GM12878 (cell line): ENCODE measurements at regions not wholly inside any gene's neighbourhood (a gene's known extent, or its start where the extent isn't known, plus 50 kb on each side); places are given as distances from the start of the nearest gene placed in this dataset.

Source experiments
- ATAC-seq: fragments of 200-7000 bp; cut with Tn5 transposase; 3 replicates; pipeline ENCODE4 v1.9.1; 2020; ENCODE audit warnings: mild to moderate bottlenecking, moderate library complexity
- BruUV-seq: library from RNA; stranded (reverse); fragments of 400-500 nt; replicated peaks from 2 replicates; lab custom pipeline; 2021; lab: Mats Ljungman, UMichigan
- CTCF ChIA-PET: fragments of 300-600 bp; sonication (Branson Sonifier 250); formaldehyde crosslinking; extraction: SDS; loops from one replicate; lab custom pipeline; 2021; ENCODE audit warnings: inconsistent platforms; lab: Yijun Ruan, JAX
- POLR2A ChIA-PET: fragments of 350-600 bp; formaldehyde crosslinking; extraction: SDS; loops from one replicate; lab custom pipeline; 2021; ENCODE audit warnings: inconsistent platforms; lab: Charles Lee
- RAD21 ChIA-PET: fragments of 300-600 bp; sonication (Branson Sonifier 250); formaldehyde crosslinking; loops from one replicate; lab custom pipeline; 2023; ENCODE audit warnings: antibody characterized with exemption; ENCODE audit not compliant: unreplicated experiment; lab: Charles Lee
- SMC1A ChIA-PET: fragments of 300-600 bp; sonication (Branson Sonifier 250); formaldehyde crosslinking; loops from one replicate; lab custom pipeline; 2023; ENCODE audit not compliant: unreplicated experiment, uncharacterized antibody; lab: Charles Lee
- DNase-seq: peaks from one replicate; pipeline ENCODE4 v3.0.0-alpha.2; 2011; ENCODE audit warnings: low read depth, low spot score
- FAIRE-seq: peaks from 3 replicates; lab custom pipeline; 2011; peaks lifted over from hg19 to GRCh38; lab: Jason Lieb, UNC
- H2AFZ ChIP-seq: 2 replicates; pipeline ENCODE4 v1.6.0; 2011; ENCODE audit warnings: low read depth, low read length, control low read depth; ENCODE audit not compliant: control insufficient read depth
- H3K27ac ChIP-seq: 2 replicates; pipeline ENCODE4 v1.5.1; 2011; ENCODE audit warnings: control low read depth; ENCODE audit not compliant: control insufficient read depth, insufficient read depth
- H3K27me3 ChIP-seq, 2 experiments: replicated peaks in 1 of 2; 2 replicates each; pipeline versions ENCODE4 v1.6.0 to v1.6.1; 2011; ENCODE audit warnings: low read length in 1 of 2; ENCODE audit not compliant: control insufficient read depth in 2 of 2, insufficient read depth in 2 of 2
- H3K36me3 ChIP-seq, 2 experiments: 2 replicates each; pipeline ENCODE4 v1.5.1; 2011; ENCODE audit warnings: low read length in 1 of 2; ENCODE audit not compliant: control insufficient read depth in 2 of 2, insufficient read depth in 2 of 2
- H3K4me1 ChIP-seq: 2 replicates; pipeline ENCODE4 v1.6.1; 2011; ENCODE audit warnings: mild to moderate bottlenecking, low read length, moderate library complexity, mixed read lengths; ENCODE audit not compliant: control insufficient read depth, insufficient read depth
- H3K4me2 ChIP-seq: 2 replicates; pipeline ENCODE4 v1.6.0; 2011; ENCODE audit warnings: control low read depth; ENCODE audit not compliant: control insufficient read depth, insufficient read depth
- H3K4me3 ChIP-seq: fragments of 200-600 bp; sonication (generic); 2 replicates; pipeline ENCODE4 v1.5.1; 2016
- H3K79me2 ChIP-seq: 2 replicates; pipeline ENCODE4 v1.6.0; 2011; ENCODE audit warnings: low read length; ENCODE audit not compliant: control insufficient read depth, insufficient read depth
- H3K9ac ChIP-seq: 2 replicates; pipeline ENCODE4 v1.8.0; 2011; ENCODE audit warnings: low read length, control low read depth, mixed read lengths; ENCODE audit not compliant: control insufficient read depth, insufficient read depth
- H3K9me3 ChIP-seq: replicated peaks from 3 replicates; pipeline ENCODE4 v1.5.1; 2011; ENCODE audit warnings: mild to moderate bottlenecking, low read length; ENCODE audit not compliant: control insufficient read depth, insufficient read depth
- H4K20me1 ChIP-seq: 2 replicates; pipeline ENCODE4 v1.6.0; 2011; ENCODE audit not compliant: control insufficient read depth, insufficient read depth
- BCLAF1 ChIP-seq: fragments of 450-650 bp; IDR thresholded peaks from 2 replicates; pipeline ENCODE4 v1.6.1; 2017; ENCODE audit warnings: antibody characterized with exemption, mild to moderate bottlenecking, moderate library complexity
- CEBPB ChIP-seq, 2 experiments: fragments of 150-350 bp in 1 of 2; IDR thresholded peaks; 2 replicates each; pipeline ENCODE4 v1.6.1; 2012 to 2014; ENCODE audit warnings: low read depth in 2 of 2, low read length in 2 of 2, borderline replicate concordance in 1 of 2, inconsistent platforms in 1 of 2
- KDM1A ChIP-seq: fragments of 200-600 bp; sonication (generic); IDR thresholded peaks from 2 replicates; pipeline ENCODE4 v1.6.1; 2016; ENCODE audit warnings: borderline replicate concordance
- KLF5 ChIP-seq: fragments of 450-650 bp; IDR thresholded peaks from 2 replicates; pipeline ENCODE4 v1.6.1; 2014; ENCODE audit warnings: mild to moderate bottlenecking; ENCODE audit not compliant: partially characterized antibody
- NFYA ChIP-seq: IDR thresholded peaks from 2 replicates; pipeline ENCODE4 v1.6.1; 2011; ENCODE audit warnings: low read depth, mild to moderate bottlenecking, low read length, improper control_type of control experiment, borderline replicate concordance
- RB1 ChIP-seq: fragments of 450-650 bp; formaldehyde crosslinking; IDR thresholded peaks from 2 replicates; pipeline ENCODE4 v1.6.1; 2017; ENCODE audit warnings: mild to moderate bottlenecking, borderline replicate concordance
- SIN3A ChIP-seq: IDR thresholded peaks from 2 replicates; pipeline ENCODE4 v1.6.1; 2012; ENCODE audit warnings: low read depth, low read length, improper control_type of control experiment
- STAT3 ChIP-seq: IDR thresholded peaks from 2 replicates; pipeline ENCODE4 v1.6.1; 2011; ENCODE audit warnings: low read depth, low read length, improper control_type of control experiment
- SUZ12 ChIP-seq: fragments of 200-600 bp; sonication (generic); IDR thresholded peaks from one replicate; pipeline ENCODE4 v1.6.1; 2018; ENCODE audit warnings: antibody characterized with exemption, mild to moderate bottlenecking; ENCODE audit not compliant: unreplicated experiment
- ZBTB33 ChIP-seq: fragments of 450-650 bp; IDR thresholded peaks from 2 replicates; pipeline ENCODE4 v1.6.1; 2017; ENCODE audit warnings: mild to moderate bottlenecking
- ZNF274 ChIP-seq: IDR thresholded peaks from one replicate; pipeline ENCODE4 v1.8.0; 2011; ENCODE audit not compliant: insufficient read length, insufficient read depth
- ZZZ3 ChIP-seq: IDR thresholded peaks from 2 replicates; pipeline ENCODE4 v1.6.1; 2011; ENCODE audit warnings: low read depth; ENCODE audit not compliant: control insufficient read depth, insufficient read length
- WGBS: methylation state at CpG from one replicate; pipeline ENCODE4 v1.1.6; 2016; ENCODE audit warnings: low lambda C conversion rate; ENCODE audit not compliant: insufficient replicate concordance, insufficient coverage; ENCODE audit errors: missing lambda C conversion rate; 5-methylcytosine and 5-hydroxymethylcytosine counted together
- in situ Hi-C: fragments of 300-500 bp; cut with MboI; formaldehyde crosslinking; loops from 9 replicates; pipeline ENCODE4 v1.14.3; 2018; ENCODE audit warnings: mixed read lengths
- intact Hi-C: fragments of 100-400 bp; cut with micrococcal nuclease; formaldehyde crosslinking; loops from one replicate; pipeline ENCODE4 v1.14.2; 2022; ENCODE audit not compliant: unreplicated experiment

- Histone ChIP-seq H3K4me2 (no peak overlapping the region), H3K27me3 (no peaks in the 10 kb centered on the region), H3K36me3 (no peaks in the 10 kb centered on the region), H2AFZ (no peak overlapping the region), H3K4me3 (no peak overlapping the region), H3K27ac (no peak overlapping the region)
- ChIA-PET CTCF (no interaction called here), POLR2A (no interaction called here)
- ATAC-seq, result no peak
- BruUV-seq, result no TSS peak
- DNase-seq, result no peak
- no peak for FAIRE-seq
- in situ Hi-C loops (no loop called here), intact Hi-C loops (no loop called here)
- 5% methylated on average over 1 of the region's 1 CpG for WGBS
- no peak for TF ChIP-seq RB1
- TF ChIP-seq NFYA, result no peak
- TF ChIP-seq KLF5, result no peak
- TF ChIP-seq SIN3A, result no peak
- TF ChIP-seq SUZ12, result no peak
- TF ChIP-seq ZNF274, result no peak
- no peak for TF ChIP-seq CEBPB (IDR thresholded peaks at IDR 0.05; ENCODE audit: borderline replicate concordance in 1 of 2, low read depth in 2 of 2, low read length in 2 of 2)
- no peak for TF ChIP-seq BCLAF1
- TF ChIP-seq ZZZ3, result no peak
- TF ChIP-seq KDM1A, result no peak
- TF ChIP-seq STAT3, result no peak
- TF ChIP-seq ZBTB33, result no peak
- TF ChIP-seq, all 136 proteins: peak for 0
- no peaks in the 10 kb centered on the region for H3K4me1 ChIP-seq
- H3K9ac ChIP-seq, result no peak overlapping the region
- no peaks in the 10 kb centered on the region for H4K20me1 ChIP-seq
- SMC1A ChIA-PET, result no interaction called here
- no peaks in the 10 kb centered on the region for H3K9me3 ChIP-seq
- RAD21 ChIA-PET, result no interaction called here
- H3K79me2 ChIP-seq, result no peaks in the 10 kb centered on the region
Measured at GRCh38 chr18:24766376-24766775, 305.9 kb downstream of the HRH4 start.
